ENCODE measurements at regions not wholly inside any gene's neighbourhood (a gene's known extent, or its start where the extent isn't known, plus 50 kb on each side); places are given as distances from the start of the nearest gene placed in this dataset.

GRCh38 chr10:129122846-129123245 lies 344.2 kb upstream of the MGMT start:
- DNase-seq = no peak

- no peak for DNase-seq
Observed at GRCh38 chr10:129123428-129123827, 343.6 kb upstream of the MGMT start.

- DNase-seq = no peak
Observed at GRCh38 chr10:129126982-129127381, 340.1 kb upstream of the MGMT start.

GRCh38 chr10:129131457-129132132 lies 335.4 kb upstream of the MGMT start:
- no peak for DNase-seq

- DNase-seq = no peak
Observed at GRCh38 chr10:129133856-129134255, 333.2 kb upstream of the MGMT start.

- DNase-seq = no peak
Observed at GRCh38 chr10:129134371-129134770, 332.7 kb upstream of the MGMT start.

- no peak for DNase-seq
Observed at GRCh38 chr10:129135624-129136023, 331.4 kb upstream of the MGMT start.

GRCh38 chr10:129136074-129136473 lies 331.0 kb upstream of the MGMT start:
- no peak for DNase-seq

GRCh38 chr10:129136951-129137350 lies 330.1 kb upstream of the MGMT start:
- DNase-seq = no peak

- no peak for DNase-seq
Observed at GRCh38 chr10:129140921-129141885, 325.8 kb upstream of the MGMT start.

- DNase-seq = no peak
Observed at GRCh38 chr10:129151281-129151680, 315.8 kb upstream of the MGMT start.

- DNase-seq = no peak
Observed at GRCh38 chr10:129156406-129156805, 310.6 kb upstream of the MGMT start.

- no peak for DNase-seq
Observed at GRCh38 chr10:129157185-129157584, 309.9 kb upstream of the MGMT start.

- no peak for DNase-seq
Observed at GRCh38 chr10:129161150-129161549, 305.9 kb upstream of the MGMT start.

GRCh38 chr10:129163531-129163930 lies 303.5 kb upstream of the MGMT start:
- no peak for DNase-seq

GRCh38 chr10:129165076-129165720 lies 301.8 kb upstream of the MGMT start:
- DNase-seq = no peak

- no peak for DNase-seq
Observed at GRCh38 chr10:129165770-129166169, 301.3 kb upstream of the MGMT start.

GRCh38 chr10:129168660-129169059 lies 298.4 kb upstream of the MGMT start:
- DNase-seq = no peak

- DNase-seq = no peak
Observed at GRCh38 chr10:129169115-129169514, 297.9 kb upstream of the MGMT start.

- DNase-seq = no peak
Observed at GRCh38 chr10:129170812-129171211, 296.2 kb upstream of the MGMT start.

- no peak for DNase-seq
Observed at GRCh38 chr10:129171812-129172211, 295.2 kb upstream of the MGMT start.

GRCh38 chr10:129174232-129175014 lies 292.6 kb upstream of the MGMT start:
- DNase-seq = no peak

Measured in occipital lobe (tissue), 1 donor.